IMR-90 (cell line): ENCODE measurements at regions not wholly inside any gene's neighbourhood (a gene's known extent, or its start where the extent isn't known, plus 50 kb on each side); places are given as distances from the start of the nearest gene placed in this dataset.

Source experiments
- ATAC-seq: fragments of 200-7000 bp; cut with Tn5 transposase; 2 replicates; pipeline ENCODE4 v1.9.1; 2020; ENCODE audit warnings: low read depth, mild to moderate bottlenecking, moderate library complexity
- BruUV-seq: library from RNA; stranded (reverse); fragments of 400-500 nt; replicated peaks from 2 replicates; lab custom pipeline; 2021; lab: Mats Ljungman, UMichigan
- CTCF ChIA-PET: fragments of 300-600 bp; formaldehyde crosslinking; extraction: SDS; loops from one replicate; lab custom pipeline; 2021; ENCODE audit warnings: antibody characterized with exemption; lab: Yijun Ruan, JAX
- POLR2A ChIA-PET: fragments of 300-600 bp; sonication (Branson Sonifier 250); formaldehyde crosslinking; loops from one replicate; lab custom pipeline; 2022; ENCODE audit warnings: antibody characterized with exemption; ENCODE audit not compliant: unreplicated experiment; lab: Charles Lee
- DNase-seq: peaks from one replicate; pipeline ENCODE4 v3.0.0; 2013
- H2AFZ ChIP-seq: replicated peaks from 2 replicates; pipeline ENCODE3; 2013; ENCODE audit warnings: low read length, mild to moderate bottlenecking; ENCODE audit not compliant: poor library complexity
- H2AK5ac ChIP-seq: 2 replicates; pipeline ENCODE4 v1.6.1; 2013; ENCODE audit warnings: low read depth, low read length, inconsistent platforms
- H2AK9ac ChIP-seq: replicated peaks from 2 replicates; pipeline ENCODE3; 2013; ENCODE audit warnings: mild to moderate bottlenecking, low read depth, low read length, moderate library complexity; ENCODE audit not compliant: poor library complexity
- H2BK120ac ChIP-seq: 2 replicates; pipeline ENCODE4 v1.6.1; 2013; ENCODE audit warnings: low read depth, low read length, inconsistent platforms
- H2BK15ac ChIP-seq: 3 replicates; pipeline ENCODE4 v1.6.1; 2013; ENCODE audit warnings: low read depth, low read length, inconsistent platforms
- H2BK20ac ChIP-seq: 2 replicates; pipeline ENCODE4 v1.6.1; 2013; ENCODE audit warnings: low read depth, mild to moderate bottlenecking, inconsistent platforms, low read length, moderate library complexity
- H2BK5ac ChIP-seq: 2 replicates; pipeline ENCODE4 v1.6.1; 2013; ENCODE audit warnings: mild to moderate bottlenecking, low read depth, low read length, inconsistent platforms; ENCODE audit not compliant: poor library complexity, severe bottlenecking
- H3K14ac ChIP-seq: replicated peaks from 2 replicates; pipeline ENCODE4 v1.6.1; 2013; ENCODE audit warnings: low read depth, low read length, inconsistent platforms
- H3K18ac ChIP-seq: 2 replicates; pipeline ENCODE4 v1.6.1; 2013; ENCODE audit warnings: low read depth, low read length, control low read depth
- H3K23ac ChIP-seq: 2 replicates; pipeline ENCODE4 v1.6.1; 2013; ENCODE audit warnings: low read depth, low read length, inconsistent platforms
- H3K27ac ChIP-seq: 2 replicates; pipeline ENCODE4 v1.5.1; 2013; ENCODE audit warnings: mild to moderate bottlenecking, control low read depth, low read length; ENCODE audit not compliant: insufficient read depth
- H3K27me3 ChIP-seq: 2 replicates; pipeline ENCODE4 v1.6.1; 2013; ENCODE audit warnings: low read length; ENCODE audit not compliant: control insufficient read depth, insufficient read depth
- H3K36me3 ChIP-seq: 2 replicates; pipeline ENCODE4 v1.6.1; 2013; ENCODE audit warnings: low read length, mixed read lengths; ENCODE audit not compliant: control insufficient read depth, insufficient read depth
- H3K4ac ChIP-seq: 2 replicates; pipeline ENCODE4 v1.6.1; 2013; ENCODE audit warnings: low read depth, low read length, inconsistent platforms
- H3K4me1 ChIP-seq: 2 replicates; pipeline ENCODE4 v1.6.1; 2013; ENCODE audit warnings: low read length, mixed read lengths; ENCODE audit not compliant: control insufficient read depth, insufficient read depth
- H3K4me2 ChIP-seq: 2 replicates; pipeline ENCODE4 v1.6.1; 2013; ENCODE audit warnings: low read depth, mild to moderate bottlenecking, control low read depth, low read length, moderate library complexity
- H3K4me3 ChIP-seq: 2 replicates; pipeline ENCODE4 v1.5.1; 2013; ENCODE audit warnings: low read depth, mild to moderate bottlenecking, control low read depth, low read length, moderate library complexity; ENCODE audit not compliant: insufficient read depth
- H3K56ac ChIP-seq: 2 replicates; pipeline ENCODE4 v1.6.1; 2013; ENCODE audit warnings: low read length, inconsistent platforms; ENCODE audit not compliant: insufficient read depth; ENCODE audit errors: extremely low read depth
- H3K79me1 ChIP-seq, 2 experiments: 2 replicates each; pipeline ENCODE4 v1.6.1; 2013; ENCODE audit warnings: low read length in 2 of 2, inconsistent platforms in 1 of 2, low read depth in 1 of 2
- H3K9ac ChIP-seq: 2 replicates; pipeline ENCODE4 v1.6.1; 2013; ENCODE audit warnings: low read depth, low read length, control low read depth
- H3K9me1 ChIP-seq: 2 replicates; pipeline ENCODE4 v1.6.1; 2013; ENCODE audit warnings: low read length, inconsistent platforms; ENCODE audit not compliant: insufficient read depth
- H3K9me3 ChIP-seq: 2 replicates; pipeline ENCODE4 v1.6.1; 2013; ENCODE audit warnings: low read length; ENCODE audit not compliant: control insufficient read depth, insufficient read depth
- H4K20me1 ChIP-seq: 2 replicates; pipeline ENCODE4 v1.6.1; 2013; ENCODE audit warnings: low read length, inconsistent platforms; ENCODE audit not compliant: insufficient read depth
- H4K5ac ChIP-seq: 2 replicates; pipeline ENCODE4 v1.6.1; 2013; ENCODE audit warnings: mild to moderate bottlenecking, low read depth, low read length, control low read depth
- H4K8ac ChIP-seq, 2 experiments: 2 replicates each; pipeline ENCODE4 v1.6.1; 2013; ENCODE audit warnings: low read depth in 2 of 2, low read length in 2 of 2, control low read depth in 1 of 2, inconsistent platforms in 1 of 2
- H4K91ac ChIP-seq: 2 replicates; pipeline ENCODE4 v1.6.1; 2013; ENCODE audit warnings: low read depth, low read length, inconsistent platforms; ENCODE audit not compliant: insufficient read depth
- BHLHE40 ChIP-seq: fragments of 150-350 bp; IDR thresholded peaks from 2 replicates; pipeline ENCODE4 v1.6.1; 2016; ENCODE audit warnings: mild to moderate bottlenecking, low read depth, low read length
- CEBPB ChIP-seq: IDR thresholded peaks from 2 replicates; pipeline ENCODE4 v1.6.1; 2012; ENCODE audit warnings: low read depth, low read length, improper control_type of control experiment
- CHD1 ChIP-seq: IDR thresholded peaks from 2 replicates; pipeline ENCODE4 v1.6.1; 2012; ENCODE audit warnings: low read depth, low read length, improper control_type of control experiment
- MAFK ChIP-seq: IDR thresholded peaks from 2 replicates; pipeline ENCODE4 v1.6.1; 2012; ENCODE audit warnings: low read depth, low read length, improper control_type of control experiment
- MAZ ChIP-seq: IDR thresholded peaks from 2 replicates; pipeline ENCODE4 v1.6.1; 2012; ENCODE audit warnings: low read depth, mild to moderate bottlenecking, low read length, improper control_type of control experiment, moderate library complexity, borderline replicate concordance
- MXI1 ChIP-seq: IDR thresholded peaks from 2 replicates; pipeline ENCODE4 v1.6.1; 2012; ENCODE audit warnings: low read depth, mild to moderate bottlenecking, low read length, moderate library complexity, borderline replicate concordance
- NFE2L2 ChIP-seq: fragments of 150-350 bp; IDR thresholded peaks from 2 replicates; pipeline ENCODE4 v1.6.1; 2016; ENCODE audit warnings: low read depth, mild to moderate bottlenecking, low read length
- POLR2A ChIP-seq: IDR thresholded peaks from 2 replicates; pipeline ENCODE4 v1.6.1; 2012; ENCODE audit warnings: mild to moderate bottlenecking, low read depth, low read length
- RAD21 ChIP-seq: IDR thresholded peaks from 2 replicates; pipeline ENCODE4 v1.6.1; 2012; ENCODE audit warnings: low read length, improper control_type of control experiment
- RCOR1 ChIP-seq: IDR thresholded peaks from 2 replicates; pipeline ENCODE4 v1.6.1; 2012; ENCODE audit warnings: mild to moderate bottlenecking, low read length, improper control_type of control experiment; ENCODE audit not compliant: insufficient replicate concordance
- SMC3 ChIP-seq: fragments of 150-350 bp; IDR thresholded peaks from 2 replicates; pipeline ENCODE4 v1.6.1; 2016; ENCODE audit warnings: low read depth, mild to moderate bottlenecking, antibody characterized with exemption, low read length, moderate library complexity
- WGBS, 2 experiments: methylation state at CpG; one replicate each; pipeline versions ENCODE4 v1.1.5 to v1.1.7; 2013; ENCODE audit warnings: missing lambda C conversion rate in 2 of 2; ENCODE audit not compliant: insufficient read length in 1 of 2; ENCODE audit errors: extremely low coverage in 2 of 2; 5-methylcytosine and 5-hydroxymethylcytosine counted together
- dilution Hi-C: fragments of 300-500 bp; cut with HindIII; formaldehyde crosslinking; loops from one replicate; pipeline ENCODE4 v1.14.3; 2018; ENCODE audit warnings: low sequenced_read_pairs; ENCODE audit not compliant: unreplicated experiment
- in situ Hi-C: fragments of 300-500 bp; cut with MboI; formaldehyde crosslinking; loops from 3 replicates; pipeline ENCODE4 v1.14.3; 2019; ENCODE audit warnings: low sequenced_read_pairs, inconsistent platforms, mixed read lengths
- intact Hi-C: fragments of 100-400 bp; cut with micrococcal nuclease; formaldehyde crosslinking; loops from 2 replicates; pipeline ENCODE4 v1.10.0; 2022
- TF ChIP-seq, protein P1 (sequence below): fragments of 150-350 bp; IDR thresholded peaks from 2 replicates; pipeline ENCODE4 v1.6.1; 2016; ENCODE audit warnings: low read depth, mild to moderate bottlenecking, low read length, moderate library complexity, borderline replicate concordance
- TF ChIP-seq, protein P2 (sequence below): fragments of 150-350 bp; IDR thresholded peaks from 2 replicates; pipeline ENCODE4 v1.6.1; 2017; ENCODE audit warnings: mild to moderate bottlenecking, antibody characterized with exemption, low read length, low read depth
- TF ChIP-seq, protein P3 (sequence below): conservative IDR thresholded peaks from 2 replicates; pipeline ENCODE4 v1.5.1; 2012; ENCODE audit warnings: mild to moderate bottlenecking, low read depth, low read length, improper control_type of control experiment

DNA sequence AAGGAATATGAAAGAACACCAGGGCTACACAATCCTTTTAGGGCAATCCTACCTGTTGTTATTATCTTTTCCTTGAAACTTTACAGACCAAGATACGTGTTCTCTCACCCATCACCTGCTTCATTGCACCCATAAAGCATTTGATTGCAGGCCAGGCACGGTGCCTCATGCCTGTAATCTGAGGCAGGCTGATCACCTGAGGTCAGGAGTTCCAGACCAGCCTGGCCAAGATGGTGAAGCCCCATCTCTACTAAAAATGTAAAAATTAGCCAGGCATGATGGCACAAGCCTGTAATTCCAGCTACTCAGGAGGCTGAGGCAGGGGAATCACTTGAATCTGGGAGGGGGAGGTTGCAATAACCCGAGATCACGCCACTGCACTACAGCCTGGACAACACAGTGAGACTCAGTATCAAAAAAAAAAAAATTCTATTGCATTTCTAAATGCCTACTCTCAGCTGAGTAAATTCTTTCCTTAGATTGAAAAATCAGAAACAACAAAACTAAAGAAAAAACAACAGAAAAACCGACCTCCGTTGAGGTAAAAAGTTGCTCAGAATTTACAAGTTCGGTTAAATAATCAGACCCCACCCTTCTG, 183.7 kb upstream of the TMEM132C start:
- ATAC-seq (no peak), DNase-seq (no peak)
- dilution Hi-C loops (no loop called here), in situ Hi-C loops (no loop called here), intact Hi-C loops (no loop called here)
- Histone ChIP-seq H3K9me3 (no peaks in the 10 kb centered on the region), H2AFZ (no peak overlapping the region), H2BK15ac (no peak overlapping the region), H3K4me2 (no peak overlapping the region), H2BK5ac (no peak overlapping the region), H3K56ac (no peak overlapping the region), H4K5ac (no peak overlapping the region), H3K79me1 (no peaks in the 10 kb centered on the region), H4K8ac (no peak overlapping the region), H3K27me3 (no peaks in the 10 kb centered on the region), H3K18ac (no peak overlapping the region), H4K20me1 (no peaks in the 10 kb centered on the region), H3K4me3 (no peak overlapping the region), H2BK20ac (no peak overlapping the region), H4K91ac (no peak overlapping the region), H3K27ac (no peak overlapping the region), H3K14ac (no peak overlapping the region), H3K9me1 (no peaks in the 10 kb centered on the region), H2AK9ac (no peak overlapping the region), H2AK5ac (no peak overlapping the region), H3K4ac (no peak overlapping the region), H2BK120ac (no peak overlapping the region), H3K4me1 (no peaks in the 10 kb centered on the region), H3K23ac (no peak overlapping the region), H3K9ac (no peak overlapping the region), H3K36me3 (no peaks in the 10 kb centered on the region)
- POLR2A ChIA-PET: interaction anchor here (0.6 kb wide), 1 partner anchor 1224 kb away, joined by 3 read pairs; no protein-coding TSS in a partner anchor
- TF ChIP-seq NFE2L2 (no peak), MAFK (no peak), CEBPB (no peak), RCOR1 (no peak), SMC3 (no peak), MXI1 (no peak), CHD1 (no peak), RAD21 (no peak), MAZ (no peak), POLR2A (no peak), BHLHE40 (no peak)
- TF ChIP-seq, protein P1, sequence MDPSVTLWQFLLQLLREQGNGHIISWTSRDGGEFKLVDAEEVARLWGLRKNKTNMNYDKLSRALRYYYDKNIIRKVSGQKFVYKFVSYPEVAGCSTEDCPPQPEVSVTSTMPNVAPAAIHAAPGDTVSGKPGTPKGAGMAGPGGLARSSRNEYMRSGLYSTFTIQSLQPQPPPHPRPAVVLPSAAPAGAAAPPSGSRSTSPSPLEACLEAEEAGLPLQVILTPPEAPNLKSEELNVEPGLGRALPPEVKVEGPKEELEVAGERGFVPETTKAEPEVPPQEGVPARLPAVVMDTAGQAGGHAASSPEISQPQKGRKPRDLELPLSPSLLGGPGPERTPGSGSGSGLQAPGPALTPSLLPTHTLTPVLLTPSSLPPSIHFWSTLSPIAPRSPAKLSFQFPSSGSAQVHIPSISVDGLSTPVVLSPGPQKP: no peak
- TF ChIP-seq, protein P2, sequence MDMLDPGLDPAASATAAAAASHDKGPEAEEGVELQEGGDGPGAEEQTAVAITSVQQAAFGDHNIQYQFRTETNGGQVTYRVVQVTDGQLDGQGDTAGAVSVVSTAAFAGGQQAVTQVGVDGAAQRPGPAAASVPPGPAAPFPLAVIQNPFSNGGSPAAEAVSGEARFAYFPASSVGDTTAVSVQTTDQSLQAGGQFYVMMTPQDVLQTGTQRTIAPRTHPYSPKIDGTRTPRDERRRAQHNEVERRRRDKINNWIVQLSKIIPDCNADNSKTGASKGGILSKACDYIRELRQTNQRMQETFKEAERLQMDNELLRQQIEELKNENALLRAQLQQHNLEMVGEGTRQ: no peak
- TF ChIP-seq, protein P3, sequence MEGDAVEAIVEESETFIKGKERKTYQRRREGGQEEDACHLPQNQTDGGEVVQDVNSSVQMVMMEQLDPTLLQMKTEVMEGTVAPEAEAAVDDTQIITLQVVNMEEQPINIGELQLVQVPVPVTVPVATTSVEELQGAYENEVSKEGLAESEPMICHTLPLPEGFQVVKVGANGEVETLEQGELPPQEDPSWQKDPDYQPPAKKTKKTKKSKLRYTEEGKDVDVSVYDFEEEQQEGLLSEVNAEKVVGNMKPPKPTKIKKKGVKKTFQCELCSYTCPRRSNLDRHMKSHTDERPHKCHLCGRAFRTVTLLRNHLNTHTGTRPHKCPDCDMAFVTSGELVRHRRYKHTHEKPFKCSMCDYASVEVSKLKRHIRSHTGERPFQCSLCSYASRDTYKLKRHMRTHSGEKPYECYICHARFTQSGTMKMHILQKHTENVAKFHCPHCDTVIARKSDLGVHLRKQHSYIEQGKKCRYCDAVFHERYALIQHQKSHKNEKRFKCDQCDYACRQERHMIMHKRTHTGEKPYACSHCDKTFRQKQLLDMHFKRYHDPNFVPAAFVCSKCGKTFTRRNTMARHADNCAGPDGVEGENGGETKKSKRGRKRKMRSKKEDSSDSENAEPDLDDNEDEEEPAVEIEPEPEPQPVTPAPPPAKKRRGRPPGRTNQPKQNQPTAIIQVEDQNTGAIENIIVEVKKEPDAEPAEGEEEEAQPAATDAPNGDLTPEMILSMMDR: no peak
- no CpG with 5 or more reads among the region's 7 CpGs for WGBS, 2 experiments
- no TSS peak for BruUV-seq
- CTCF ChIA-PET: no interaction called here
